SK-N-SH treated with all-trans-retinoic acid at 6 μM for 48 hours (cell line): ENCODE measurements at regions not wholly inside any gene's neighbourhood (a gene's known extent, or its start where the extent isn't known, plus 50 kb on each side); places are given as distances from the start of the nearest gene placed in this dataset.

Experiments used
- ZFP30 ChIP-seq: fragments of 450-650 bp; formaldehyde crosslinking; IDR thresholded peaks from 2 replicates; pipeline ENCODE4 v1.5.0; 2022; ENCODE audit warnings: mild to moderate bottlenecking, moderate library complexity
- ZNF8 ChIP-seq: fragments of 450-650 bp; formaldehyde crosslinking; IDR thresholded peaks from 2 replicates; pipeline ENCODE4 v1.5.0; 2020; ENCODE audit warnings: mild to moderate bottlenecking, moderate library complexity

DNA sequence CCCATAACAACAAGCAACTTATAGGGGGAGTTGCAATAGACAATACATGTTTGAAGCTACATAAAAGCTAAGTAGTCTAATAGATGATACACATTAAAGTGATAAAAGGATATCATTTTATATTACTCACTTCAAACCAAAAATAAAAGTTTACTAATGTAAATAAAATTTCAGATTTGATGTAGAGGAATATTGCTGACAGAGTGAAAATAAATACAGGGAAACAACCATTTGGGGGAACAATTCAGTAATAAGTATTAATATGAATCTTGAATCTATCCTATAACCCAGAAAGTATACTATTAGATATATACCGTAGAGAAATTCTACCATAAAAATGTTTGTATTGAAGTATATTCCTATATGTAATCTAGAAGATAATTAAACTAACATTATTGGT lies 1248.9 kb upstream of the EPHA6 start:
- TF ChIP-seq ZNF8 (CRISPR knock-in tag) = no peak
- no peak for TF ChIP-seq ZFP30 (CRISPR knock-in tag)
